WTC11 (cell line): ENCODE measurements at regions not wholly inside any gene's neighbourhood (a gene's known extent, or its start where the extent isn't known, plus 50 kb on each side); places are given as distances from the start of the nearest gene placed in this dataset.
A peak's percentile ranks its signal among the peaks of the same experiment; 100 is the strongest.

Experiments used
- ATAC-seq: fragments of 200-7000 bp; cut with Tn5 transposase; 2 replicates; pipeline ENCODE4 v1.10.0; 2021; ENCODE audit warnings: mild to moderate bottlenecking, moderate library complexity
- CTCF ChIA-PET: fragments of 300-600 bp; sonication (Branson Sonifier 250); formaldehyde crosslinking; loops from one replicate; lab custom pipeline; 2021; ENCODE audit warnings: antibody characterized with exemption; lab: Charles Lee
- POLR2A ChIA-PET: fragments of 350-600 bp; sonication (Branson Sonifier 250); formaldehyde crosslinking; loops from one replicate; lab custom pipeline; 2021; ENCODE audit warnings: antibody characterized with exemption; lab: Charles Lee
- DNase-seq: peaks from one replicate; pipeline ENCODE4 v3.0.0; 2021; ENCODE audit warnings: low spot score
- H3K27ac Mint-ChIP-seq: 2 replicates; pipeline ENCODE4 v1.8.0; 2021; ENCODE audit warnings: mixed read lengths
- H3K27me3 Mint-ChIP-seq: 2 replicates; pipeline ENCODE4 v1.8.0; 2021; ENCODE audit warnings: low read depth, mild to moderate bottlenecking, moderate library complexity, mixed read lengths
- H3K36me3 Mint-ChIP-seq: 2 replicates; pipeline ENCODE4 v1.8.0; 2021; ENCODE audit warnings: mixed read lengths
- H3K4me1 Mint-ChIP-seq: 2 replicates; pipeline ENCODE4 v1.8.0; 2022; ENCODE audit warnings: mixed read lengths
- H3K4me3 Mint-ChIP-seq: 2 replicates; pipeline ENCODE4 v1.8.0; 2021; ENCODE audit warnings: mild to moderate bottlenecking, moderate library complexity, mixed read lengths
- H3K9me3 Mint-ChIP-seq: 2 replicates; pipeline ENCODE4 v1.8.0; 2021; ENCODE audit warnings: mixed read lengths
- GRHL2 ChIP-seq: fragments of 250-450 bp; sonication (Bioruptor Pico); IDR thresholded peaks from 2 replicates; pipeline ENCODE4 v1.8.0; 2022; ENCODE audit warnings: mild to moderate bottlenecking, moderate library complexity; ENCODE audit not compliant: insufficient replicate concordance, severe bottlenecking
- GTF2I ChIP-seq: fragments of 250-450 bp; sonication (Bioruptor Pico); conservative IDR thresholded peaks from 2 replicates; pipeline ENCODE4 v1.4.0; 2021; ENCODE audit warnings: mild to moderate bottlenecking
- MYBL2 ChIP-seq: sonication (generic); formaldehyde crosslinking; IDR thresholded peaks from 2 replicates; pipeline ENCODE4 v1.8.1; 2023; ENCODE audit warnings: mild to moderate bottlenecking, moderate library complexity, missing genetic modification reagents
- NFE2L1 ChIP-seq: sonication (generic); formaldehyde crosslinking; IDR thresholded peaks from 2 replicates; pipeline ENCODE4 v1.8.1; 2023; ENCODE audit warnings: missing genetic modification reagents
- RORB ChIP-seq: fragments of 250-450 bp; sonication (Bioruptor Pico); IDR thresholded peaks from 2 replicates; pipeline ENCODE4 v1.9.0; 2021; ENCODE audit warnings: mild to moderate bottlenecking
- SMAD4 ChIP-seq: sonication (generic); formaldehyde crosslinking; IDR thresholded peaks from 2 replicates; pipeline ENCODE4 v1.8.0; 2022; ENCODE audit warnings: mild to moderate bottlenecking, missing genetic modification reagents
- TEAD1 ChIP-seq: sonication (generic); formaldehyde crosslinking; IDR thresholded peaks from 2 replicates; pipeline ENCODE4 v1.8.0; 2022; ENCODE audit warnings: mild to moderate bottlenecking, missing genetic modification reagents
- ZNF121 ChIP-seq: sonication (generic); formaldehyde crosslinking; IDR thresholded peaks from 2 replicates; pipeline ENCODE4 v1.8.0; 2023; ENCODE audit warnings: missing genetic modification reagents
- ZNF671 ChIP-seq: fragments of 250-450 bp; sonication (Bioruptor Pico); IDR thresholded peaks from 2 replicates; pipeline ENCODE4 v1.8.0; 2021; ENCODE audit warnings: mild to moderate bottlenecking
- TF ChIP-seq, protein P1 (sequence below): fragments of 250-450 bp; sonication (Bioruptor Pico); IDR thresholded peaks from 2 replicates; pipeline ENCODE4 v1.9.0; 2021; ENCODE audit warnings: mild to moderate bottlenecking, borderline replicate concordance
- TF ChIP-seq, protein P2 (sequence below): sonication (generic); formaldehyde crosslinking; IDR thresholded peaks from 2 replicates; pipeline ENCODE4 v1.8.0; 2023; ENCODE audit warnings: mild to moderate bottlenecking, missing genetic modification reagents
- TF ChIP-seq, protein P3 (sequence below): sonication (generic); formaldehyde crosslinking; IDR thresholded peaks from 2 replicates; pipeline ENCODE4 v1.8.0; 2022; ENCODE audit warnings: mild to moderate bottlenecking, missing genetic modification reagents

DNA sequence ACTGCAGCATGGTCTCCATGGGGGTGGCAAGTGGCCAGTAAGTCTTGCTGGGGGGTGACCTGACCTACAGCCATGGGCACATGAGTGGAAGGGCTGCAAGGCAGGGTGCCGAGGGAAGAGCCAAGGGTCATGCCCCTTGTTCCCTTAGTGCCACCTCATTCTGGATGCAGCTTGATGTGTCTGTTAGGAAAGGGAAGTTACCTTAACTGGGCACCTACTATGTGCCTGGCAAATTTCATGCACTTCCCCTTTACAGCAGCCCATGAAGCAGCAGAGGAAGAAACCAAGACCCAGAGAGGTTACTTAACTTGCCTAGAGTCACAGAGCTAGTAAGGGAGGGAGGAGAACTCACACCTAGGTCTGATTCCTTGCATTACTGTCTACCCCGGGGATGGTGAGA, 174.0 kb downstream of the MRPL14 start:
- Mint-ChIP-seq H3K27me3 (no peaks in the 10 kb centered on the region), H3K4me1 (peaks cover 4% of the 10 kb centered on the region), H3K9me3 (peaks cover 8% of the 10 kb centered on the region), H3K36me3 (no peaks in the 10 kb centered on the region), H3K27ac (no peak overlapping the region), H3K4me3 (no peak overlapping the region)
- DNase-seq: no peak
- ATAC-seq: no peak
- TF ChIP-seq, protein P1, sequence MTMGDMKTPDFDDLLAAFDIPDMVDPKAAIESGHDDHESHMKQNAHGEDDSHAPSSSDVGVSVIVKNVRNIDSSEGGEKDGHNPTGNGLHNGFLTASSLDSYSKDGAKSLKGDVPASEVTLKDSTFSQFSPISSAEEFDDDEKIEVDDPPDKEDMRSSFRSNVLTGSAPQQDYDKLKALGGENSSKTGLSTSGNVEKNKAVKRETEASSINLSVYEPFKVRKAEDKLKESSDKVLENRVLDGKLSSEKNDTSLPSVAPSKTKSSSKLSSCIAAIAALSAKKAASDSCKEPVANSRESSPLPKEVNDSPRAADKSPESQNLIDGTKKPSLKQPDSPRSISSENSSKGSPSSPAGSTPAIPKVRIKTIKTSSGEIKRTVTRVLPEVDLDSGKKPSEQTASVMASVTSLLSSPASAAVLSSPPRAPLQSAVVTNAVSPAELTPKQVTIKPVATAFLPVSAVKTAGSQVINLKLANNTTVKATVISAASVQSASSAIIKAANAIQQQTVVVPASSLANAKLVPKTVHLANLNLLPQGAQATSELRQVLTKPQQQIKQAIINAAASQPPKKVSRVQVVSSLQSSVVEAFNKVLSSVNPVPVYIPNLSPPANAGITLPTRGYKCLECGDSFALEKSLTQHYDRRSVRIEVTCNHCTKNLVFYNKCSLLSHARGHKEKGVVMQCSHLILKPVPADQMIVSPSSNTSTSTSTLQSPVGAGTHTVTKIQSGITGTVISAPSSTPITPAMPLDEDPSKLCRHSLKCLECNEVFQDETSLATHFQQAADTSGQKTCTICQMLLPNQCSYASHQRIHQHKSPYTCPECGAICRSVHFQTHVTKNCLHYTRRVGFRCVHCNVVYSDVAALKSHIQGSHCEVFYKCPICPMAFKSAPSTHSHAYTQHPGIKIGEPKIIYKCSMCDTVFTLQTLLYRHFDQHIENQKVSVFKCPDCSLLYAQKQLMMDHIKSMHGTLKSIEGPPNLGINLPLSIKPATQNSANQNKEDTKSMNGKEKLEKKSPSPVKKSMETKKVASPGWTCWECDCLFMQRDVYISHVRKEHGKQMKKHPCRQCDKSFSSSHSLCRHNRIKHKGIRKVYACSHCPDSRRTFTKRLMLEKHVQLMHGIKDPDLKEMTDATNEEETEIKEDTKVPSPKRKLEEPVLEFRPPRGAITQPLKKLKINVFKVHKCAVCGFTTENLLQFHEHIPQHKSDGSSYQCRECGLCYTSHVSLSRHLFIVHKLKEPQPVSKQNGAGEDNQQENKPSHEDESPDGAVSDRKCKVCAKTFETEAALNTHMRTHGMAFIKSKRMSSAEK: no peak
- TF ChIP-seq, protein P2, sequence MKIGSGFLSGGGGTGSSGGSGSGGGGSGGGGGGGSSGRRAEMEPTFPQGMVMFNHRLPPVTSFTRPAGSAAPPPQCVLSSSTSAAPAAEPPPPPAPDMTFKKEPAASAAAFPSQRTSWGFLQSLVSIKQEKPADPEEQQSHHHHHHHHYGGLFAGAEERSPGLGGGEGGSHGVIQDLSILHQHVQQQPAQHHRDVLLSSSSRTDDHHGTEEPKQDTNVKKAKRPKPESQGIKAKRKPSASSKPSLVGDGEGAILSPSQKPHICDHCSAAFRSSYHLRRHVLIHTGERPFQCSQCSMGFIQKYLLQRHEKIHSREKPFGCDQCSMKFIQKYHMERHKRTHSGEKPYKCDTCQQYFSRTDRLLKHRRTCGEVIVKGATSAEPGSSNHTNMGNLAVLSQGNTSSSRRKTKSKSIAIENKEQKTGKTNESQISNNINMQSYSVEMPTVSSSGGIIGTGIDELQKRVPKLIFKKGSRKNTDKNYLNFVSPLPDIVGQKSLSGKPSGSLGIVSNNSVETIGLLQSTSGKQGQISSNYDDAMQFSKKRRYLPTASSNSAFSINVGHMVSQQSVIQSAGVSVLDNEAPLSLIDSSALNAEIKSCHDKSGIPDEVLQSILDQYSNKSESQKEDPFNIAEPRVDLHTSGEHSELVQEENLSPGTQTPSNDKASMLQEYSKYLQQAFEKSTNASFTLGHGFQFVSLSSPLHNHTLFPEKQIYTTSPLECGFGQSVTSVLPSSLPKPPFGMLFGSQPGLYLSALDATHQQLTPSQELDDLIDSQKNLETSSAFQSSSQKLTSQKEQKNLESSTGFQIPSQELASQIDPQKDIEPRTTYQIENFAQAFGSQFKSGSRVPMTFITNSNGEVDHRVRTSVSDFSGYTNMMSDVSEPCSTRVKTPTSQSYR: no peak
- no peak for TF ChIP-seq RORB
- no peak for TF ChIP-seq ZNF671 (CRISPR knock-in tag)
- TF ChIP-seq, protein P3, sequence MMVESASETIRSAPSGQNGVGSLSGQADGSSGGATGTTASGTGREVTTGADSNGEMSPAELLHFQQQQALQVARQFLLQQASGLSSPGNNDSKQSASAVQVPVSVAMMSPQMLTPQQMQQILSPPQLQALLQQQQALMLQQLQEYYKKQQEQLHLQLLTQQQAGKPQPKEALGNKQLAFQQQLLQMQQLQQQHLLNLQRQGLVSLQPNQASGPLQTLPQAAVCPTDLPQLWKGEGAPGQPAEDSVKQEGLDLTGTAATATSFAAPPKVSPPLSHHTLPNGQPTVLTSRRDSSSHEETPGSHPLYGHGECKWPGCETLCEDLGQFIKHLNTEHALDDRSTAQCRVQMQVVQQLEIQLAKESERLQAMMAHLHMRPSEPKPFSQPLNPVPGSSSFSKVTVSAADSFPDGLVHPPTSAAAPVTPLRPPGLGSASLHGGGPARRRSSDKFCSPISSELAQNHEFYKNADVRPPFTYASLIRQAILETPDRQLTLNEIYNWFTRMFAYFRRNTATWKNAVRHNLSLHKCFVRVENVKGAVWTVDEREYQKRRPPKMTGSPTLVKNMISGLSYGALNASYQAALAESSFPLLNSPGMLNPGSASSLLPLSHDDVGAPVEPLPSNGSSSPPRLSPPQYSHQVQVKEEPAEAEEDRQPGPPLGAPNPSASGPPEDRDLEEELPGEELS (CRISPR knock-in tag): no peak
- no peak for TF ChIP-seq SMAD4 (CRISPR knock-in tag)
- CTCF ChIA-PET: interaction anchor here (0.8 to 5.0 kb wide), 51 partner anchors 11 to 308 kb away, joined by 3 to 77 read pairs (median 6); partner anchors contain the start of genes RSPH9 and VEGFA
- POLR2A ChIA-PET: interaction anchor here (1.3 to 1.4 kb wide), 3 partner anchors 41 to 184 kb away, joined by 5 to 6 read pairs (median 5); no protein-coding TSS in a partner anchor

DNA sequence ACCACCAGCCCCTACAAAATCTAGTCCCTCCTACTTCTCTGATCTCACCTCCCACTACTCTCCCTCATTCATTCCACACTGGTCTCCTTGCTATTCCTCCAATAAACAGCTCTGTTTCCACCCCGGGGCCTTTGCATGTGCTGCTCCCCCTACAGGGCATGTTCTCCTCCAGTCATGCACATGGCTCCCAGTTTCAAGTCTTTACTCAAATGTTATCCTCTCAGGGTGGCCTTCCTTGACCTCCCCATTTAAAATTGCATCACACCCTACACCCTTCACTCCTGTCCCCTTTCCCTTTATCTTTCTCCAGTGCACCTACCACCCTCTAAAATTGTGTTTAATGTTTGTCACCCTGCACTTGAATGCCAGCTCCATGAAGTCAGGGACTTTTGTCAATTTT, 174.5 kb downstream of the MRPL14 start:
- CTCF ChIA-PET: interaction anchor here (0.6 to 5.0 kb wide), 17 partner anchors 12 to 285 kb away, joined by 3 to 77 read pairs (median 9); partner anchors contain the start of gene VEGFA
- H3K4me1 Mint-ChIP-seq: peaks cover 4% of the 10 kb centered on the region
- TF ChIP-seq GTF2I (CRISPR knock-in tag) (peak; percentile 69; the same call in 1 of the 2 replicates), TEAD1 (CRISPR knock-in tag) (no peak), ZNF121 (CRISPR knock-in tag) (no peak), GRHL2 (CRISPR knock-in tag) (no peak), NFE2L1 (CRISPR knock-in tag) (no peak), MYBL2 (CRISPR knock-in tag) (no peak)
- H3K36me3 Mint-ChIP-seq: no peaks in the 10 kb centered on the region
- H3K9me3 Mint-ChIP-seq: peaks cover 8% of the 10 kb centered on the region
- POLR2A ChIA-PET: no interaction called here
- DNase-seq: no peak
- no peak for ATAC-seq
- H3K27ac Mint-ChIP-seq: no peak overlapping the region
- H3K27me3 Mint-ChIP-seq: no peaks in the 10 kb centered on the region
- no peak overlapping the region for H3K4me3 Mint-ChIP-seq
